ENCODE measurements at regions not wholly inside any gene's neighbourhood (a gene's known extent, or its start where the extent isn't known, plus 50 kb on each side); places are given as distances from the start of the nearest gene placed in this dataset.

DNA sequence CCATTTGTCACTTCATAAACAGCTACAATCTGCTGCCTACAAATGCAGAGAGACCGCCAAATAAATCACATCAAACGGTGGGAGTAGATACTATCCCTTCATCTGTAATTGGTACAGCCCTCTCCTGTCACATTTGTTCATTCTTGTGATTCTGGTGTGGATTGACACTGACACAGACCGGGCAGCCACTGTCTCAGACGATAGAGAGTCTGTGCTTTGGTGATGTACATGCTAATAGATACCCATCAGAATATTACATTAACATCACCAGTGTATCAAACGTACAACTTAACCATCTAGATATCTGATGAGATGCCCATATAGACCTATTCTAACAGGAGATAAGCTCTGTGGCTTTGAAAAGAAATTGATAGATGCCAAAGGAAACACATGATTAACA, 419.7 kb upstream of the ZEB2 start:
- no peak overlapping the region for H3K27ac ChIP-seq (ENCODE audit: low read depth, low read length)
- H2AFZ ChIP-seq (ENCODE audit: low read depth, low read length), result no peak overlapping the region
- no peak overlapping the region for H3K4me3 ChIP-seq (ENCODE audit: insufficient read depth, low read depth, low read length)
- H3K9ac ChIP-seq (ENCODE audit: low read length), result no peak overlapping the region
- H3K9me3 ChIP-seq (ENCODE audit: insufficient read depth, low read depth, low read length), result no peaks in the 10 kb centered on the region
- FAIRE-seq, result no peak
- TF ChIP-seq EZH2 (IDR thresholded peaks at IDR 0.05; ENCODE audit: insufficient read depth, low read length), result no peak
- TF ChIP-seq, protein P1, sequence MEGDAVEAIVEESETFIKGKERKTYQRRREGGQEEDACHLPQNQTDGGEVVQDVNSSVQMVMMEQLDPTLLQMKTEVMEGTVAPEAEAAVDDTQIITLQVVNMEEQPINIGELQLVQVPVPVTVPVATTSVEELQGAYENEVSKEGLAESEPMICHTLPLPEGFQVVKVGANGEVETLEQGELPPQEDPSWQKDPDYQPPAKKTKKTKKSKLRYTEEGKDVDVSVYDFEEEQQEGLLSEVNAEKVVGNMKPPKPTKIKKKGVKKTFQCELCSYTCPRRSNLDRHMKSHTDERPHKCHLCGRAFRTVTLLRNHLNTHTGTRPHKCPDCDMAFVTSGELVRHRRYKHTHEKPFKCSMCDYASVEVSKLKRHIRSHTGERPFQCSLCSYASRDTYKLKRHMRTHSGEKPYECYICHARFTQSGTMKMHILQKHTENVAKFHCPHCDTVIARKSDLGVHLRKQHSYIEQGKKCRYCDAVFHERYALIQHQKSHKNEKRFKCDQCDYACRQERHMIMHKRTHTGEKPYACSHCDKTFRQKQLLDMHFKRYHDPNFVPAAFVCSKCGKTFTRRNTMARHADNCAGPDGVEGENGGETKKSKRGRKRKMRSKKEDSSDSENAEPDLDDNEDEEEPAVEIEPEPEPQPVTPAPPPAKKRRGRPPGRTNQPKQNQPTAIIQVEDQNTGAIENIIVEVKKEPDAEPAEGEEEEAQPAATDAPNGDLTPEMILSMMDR (IDR thresholded peaks at IDR 0.05; ENCODE audit: insufficient read depth, low read depth, low read length), result no peak
- H3K27me3 ChIP-seq (ENCODE audit: insufficient read depth, low read length), result no peaks in the 10 kb centered on the region
- Mint-ChIP-seq H3K36me3 (ENCODE audit: low read depth, unreplicated experiment) (no peaks in the 10 kb centered on the region), H3K27ac (ENCODE audit: unreplicated experiment) (no peak overlapping the region), H3K4me1 (ENCODE audit: low read depth, unreplicated experiment) (peaks cover 31% of the 10 kb centered on the region), H3K9me3 (ENCODE audit: unreplicated experiment) (peaks cover 2% of the 10 kb centered on the region), H3K4me3 (ENCODE audit: unreplicated experiment) (no peak overlapping the region), H3K27me3 (ENCODE audit: low read depth, unreplicated experiment) (no peaks in the 10 kb centered on the region)
- no peak for DNase-seq (ENCODE audit: low read depth)
- H3K4me1 ChIP-seq (ENCODE audit: insufficient read depth, low read length), result peaks cover 39% of the 10 kb centered on the region
- H3K36me3 ChIP-seq (ENCODE audit: insufficient read depth, low read length), result no peaks in the 10 kb centered on the region
- H4K20me1 ChIP-seq (ENCODE audit: insufficient read depth, low read length), result no peaks in the 10 kb centered on the region
- H3K79me2 ChIP-seq (ENCODE audit: insufficient read depth, low read length), result no peaks in the 10 kb centered on the region
- no peak overlapping the region for H3K4me2 ChIP-seq (ENCODE audit: low read length)

DNA sequence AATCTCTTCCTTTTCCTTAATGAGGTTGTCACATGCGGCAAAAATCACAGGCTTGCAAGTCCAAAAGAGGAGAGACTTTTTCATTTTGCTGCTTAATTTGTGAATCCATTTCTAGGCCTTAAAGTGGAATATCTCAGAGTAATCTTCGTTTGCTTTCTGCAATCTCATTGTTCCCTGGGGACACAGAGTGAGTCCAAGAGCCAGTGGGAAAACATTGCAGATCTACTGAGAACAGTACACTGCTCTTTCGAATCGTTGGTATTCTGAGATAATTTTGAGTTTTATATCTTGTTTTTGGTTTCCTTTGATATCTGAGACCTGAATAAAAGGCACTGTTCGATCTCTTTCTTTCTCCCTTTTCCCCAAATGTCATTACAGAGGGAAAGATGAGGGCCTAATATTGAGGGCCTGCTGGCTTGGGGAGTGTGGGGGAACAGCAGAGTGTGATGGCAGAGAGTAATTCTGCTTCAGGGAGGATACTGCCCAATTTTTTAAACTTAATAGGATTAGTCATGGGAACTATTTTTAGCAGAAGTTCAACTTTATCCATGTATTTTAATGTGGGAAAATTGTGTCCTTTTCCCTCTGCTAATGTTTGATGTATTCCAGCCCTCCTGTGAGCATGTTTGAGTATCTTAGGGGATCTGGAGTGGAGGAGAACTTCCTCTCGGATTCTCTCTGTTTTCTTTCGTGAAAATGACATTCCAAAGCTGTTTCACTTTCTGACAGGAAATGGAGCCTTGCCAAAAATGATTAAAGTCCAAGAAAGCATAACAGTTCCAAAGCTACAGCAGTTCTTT, 418.2 kb upstream of the ZEB2 start:
- no peak for TF ChIP-seq EZH2 (IDR thresholded peaks at IDR 0.05; ENCODE audit: insufficient read depth, low read length)
- TF ChIP-seq, protein P1 (IDR thresholded peaks at IDR 0.05; ENCODE audit: insufficient read depth, low read depth, low read length), result no peak
- H3K4me3 ChIP-seq (ENCODE audit: insufficient read depth, low read depth, low read length), result no peak overlapping the region
- peak overlapping the region; percentile 39 for H3K4me2 ChIP-seq (ENCODE audit: low read length)
- H3K27ac ChIP-seq (ENCODE audit: low read depth, low read length), result peak overlapping the region; percentile 68
- H2AFZ ChIP-seq (ENCODE audit: low read depth, low read length), result peak overlapping the region; percentile 40
- Mint-ChIP-seq H3K36me3 (ENCODE audit: low read depth, unreplicated experiment) (no peaks in the 10 kb centered on the region), H3K9me3 (ENCODE audit: unreplicated experiment) (peaks cover 2% of the 10 kb centered on the region), H3K27me3 (ENCODE audit: low read depth, unreplicated experiment) (no peaks in the 10 kb centered on the region), H3K4me1 (ENCODE audit: low read depth, unreplicated experiment) (peaks cover 19% of the 10 kb centered on the region), H3K4me3 (ENCODE audit: unreplicated experiment) (no peak overlapping the region), H3K27ac (ENCODE audit: unreplicated experiment) (peak overlapping the region; percentile 90)
- no peaks in the 10 kb centered on the region for H3K27me3 ChIP-seq (ENCODE audit: insufficient read depth, low read length)
- H3K9me3 ChIP-seq (ENCODE audit: insufficient read depth, low read depth, low read length), result no peaks in the 10 kb centered on the region
- H4K20me1 ChIP-seq (ENCODE audit: insufficient read depth, low read length), result no peaks in the 10 kb centered on the region
- peak overlapping the region; percentile 20 for H3K9ac ChIP-seq (ENCODE audit: low read length)
- peaks cover 24% of the 10 kb centered on the region for H3K4me1 ChIP-seq (ENCODE audit: insufficient read depth, low read length)
- DNase-seq (ENCODE audit: low read depth), result peak; percentile 76
- FAIRE-seq, result peak; percentile 94
- no peaks in the 10 kb centered on the region for H3K36me3 ChIP-seq (ENCODE audit: insufficient read depth, low read length)
- no peaks in the 10 kb centered on the region for H3K79me2 ChIP-seq (ENCODE audit: insufficient read depth, low read length)

DNA sequence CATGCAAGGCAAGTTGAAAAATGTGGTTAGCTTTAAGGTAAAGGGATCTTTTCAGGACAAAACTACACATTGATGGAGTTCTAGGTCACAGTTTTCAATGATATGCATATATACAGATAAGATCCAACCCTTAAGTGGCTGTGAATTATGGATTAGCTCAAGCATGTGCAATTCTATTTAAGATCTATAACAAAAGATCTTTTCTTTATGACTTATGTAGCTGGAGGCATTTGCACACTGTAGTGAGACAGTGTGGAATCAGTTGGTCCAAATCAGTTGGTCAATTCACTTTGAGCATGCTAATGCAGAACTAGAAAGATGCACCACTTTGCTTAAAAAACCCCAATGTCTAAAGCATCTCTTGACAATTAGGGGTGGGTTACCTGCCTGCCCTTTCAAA, 417.1 kb upstream of the ZEB2 start:
- H3K4me3 ChIP-seq (ENCODE audit: insufficient read depth, low read depth, low read length), result no peak overlapping the region
- H3K9ac ChIP-seq (ENCODE audit: low read length), result no peak overlapping the region
- peaks cover 2% of the 10 kb centered on the region for H3K9me3 Mint-ChIP-seq (ENCODE audit: unreplicated experiment)
- no peaks in the 10 kb centered on the region for H4K20me1 ChIP-seq (ENCODE audit: insufficient read depth, low read length)
- no peaks in the 10 kb centered on the region for H3K9me3 ChIP-seq (ENCODE audit: insufficient read depth, low read depth, low read length)
- H3K4me3 Mint-ChIP-seq (ENCODE audit: unreplicated experiment), result no peak overlapping the region
- peaks cover 14% of the 10 kb centered on the region for H3K4me1 ChIP-seq (ENCODE audit: insufficient read depth, low read length)
- H3K36me3 ChIP-seq (ENCODE audit: insufficient read depth, low read length), result no peaks in the 10 kb centered on the region
- H3K4me1 Mint-ChIP-seq (ENCODE audit: low read depth, unreplicated experiment), result peaks cover 10% of the 10 kb centered on the region
- no peak for FAIRE-seq
- H3K79me2 ChIP-seq (ENCODE audit: insufficient read depth, low read length), result no peaks in the 10 kb centered on the region
- H2AFZ ChIP-seq (ENCODE audit: low read depth, low read length), result no peak overlapping the region
- DNase-seq (ENCODE audit: low read depth), result no peak
- H3K27ac Mint-ChIP-seq (ENCODE audit: unreplicated experiment), result no peak overlapping the region
- H3K4me2 ChIP-seq (ENCODE audit: low read length), result no peak overlapping the region
- H3K27ac ChIP-seq (ENCODE audit: low read depth, low read length), result no peak overlapping the region
- H3K27me3 Mint-ChIP-seq (ENCODE audit: low read depth, unreplicated experiment), result no peaks in the 10 kb centered on the region
- no peak for TF ChIP-seq EZH2 (IDR thresholded peaks at IDR 0.05; ENCODE audit: insufficient read depth, low read length)
- TF ChIP-seq, protein P1 (IDR thresholded peaks at IDR 0.05; ENCODE audit: insufficient read depth, low read depth, low read length), result no peak
- no peaks in the 10 kb centered on the region for H3K27me3 ChIP-seq (ENCODE audit: insufficient read depth, low read length)
- no peaks in the 10 kb centered on the region for H3K36me3 Mint-ChIP-seq (ENCODE audit: low read depth, unreplicated experiment)

All from astrocyte (in vitro differentiated cells and primary cell).